ENCODE measurements at regions not wholly inside any gene's neighbourhood (a gene's known extent, or its start where the extent isn't known, plus 50 kb on each side); places are given as distances from the start of the nearest gene placed in this dataset.

GRCh38 chr5:5683174-5683573 lies 260.7 kb downstream of the ICE1 start:
- H3K9me3 Mint-ChIP-seq, result peaks cover 4% of the 10 kb centered on the region
- peaks cover 2% of the 10 kb centered on the region for H3K4me1 Mint-ChIP-seq (ENCODE audit: low read depth)
- CTCF ChIA-PET, result no interaction called here
- no peak for TF ChIP-seq CTCF (IDR thresholded peaks at IDR 0.05)
- POLR2A ChIA-PET, result no interaction called here
- H3K27me3 Mint-ChIP-seq, result peaks cover 6% of the 10 kb centered on the region
- ATAC-seq (no peak), DNase-seq (no peak)
- no peak overlapping the region for H3K27ac Mint-ChIP-seq
- no peaks in the 10 kb centered on the region for H3K36me3 Mint-ChIP-seq (ENCODE audit: low read depth)
- no peak overlapping the region for H3K4me3 Mint-ChIP-seq
- intact Hi-C loops (cut with micrococcal nuclease), result no loop called here

- intact Hi-C loops (cut with micrococcal nuclease), result no loop called here
- DNase-seq (peak; percentile 20), ATAC-seq (peak; percentile 47)
- ChIA-PET POLR2A (no interaction called here), CTCF (no interaction called here)
- no peak for TF ChIP-seq CTCF (IDR thresholded peaks at IDR 0.05)
- H3K4me1 Mint-ChIP-seq (ENCODE audit: low read depth), result peaks cover 2% of the 10 kb centered on the region
- H3K9me3 Mint-ChIP-seq, result peaks cover 12% of the 10 kb centered on the region
- no peak overlapping the region for H3K4me3 Mint-ChIP-seq
- H3K27me3 Mint-ChIP-seq, result peaks cover 7% of the 10 kb centered on the region
- H3K27ac Mint-ChIP-seq, result no peak overlapping the region
- no peaks in the 10 kb centered on the region for H3K36me3 Mint-ChIP-seq (ENCODE audit: low read depth)
These were observed 256.4 kb downstream of the ICE1 start for GRCh38 chr5:5678909-5679308.

- intact Hi-C loops (cut with micrococcal nuclease), result no loop called here
- Mint-ChIP-seq H3K4me3 (no peak overlapping the region), H3K36me3 (ENCODE audit: low read depth) (no peaks in the 10 kb centered on the region), H3K4me1 (ENCODE audit: low read depth) (peaks cover 2% of the 10 kb centered on the region), H3K27me3 (peaks cover 7% of the 10 kb centered on the region), H3K27ac (no peak overlapping the region), H3K9me3 (peaks cover 9% of the 10 kb centered on the region)
- no peak for DNase-seq
- no peak for ATAC-seq
- TF ChIP-seq CTCF (IDR thresholded peaks at IDR 0.05), result no peak
- CTCF ChIA-PET, result no interaction called here
- POLR2A ChIA-PET, result no interaction called here
These were observed 255.3 kb downstream of the ICE1 start for GRCh38 chr5:5677738-5678137.

- intact Hi-C loops (cut with micrococcal nuclease), result no loop called here
These were observed 253.7 kb downstream of the ICE1 start for GRCh38 chr5:5676218-5676617.

GRCh38 chr5:5675511-5675910 lies 253.0 kb downstream of the ICE1 start:
- ATAC-seq, result no peak
- CTCF ChIA-PET, result no interaction called here
- Mint-ChIP-seq H3K36me3 (ENCODE audit: low read depth) (no peaks in the 10 kb centered on the region), H3K4me1 (ENCODE audit: low read depth) (peaks cover 2% of the 10 kb centered on the region), H3K27me3 (peaks cover 8% of the 10 kb centered on the region), H3K27ac (no peak overlapping the region), H3K9me3 (peaks cover 9% of the 10 kb centered on the region), H3K4me3 (no peak overlapping the region)
- DNase-seq, result no peak
- intact Hi-C loops (cut with micrococcal nuclease), result no loop called here
- POLR2A ChIA-PET, result no interaction called here
- TF ChIP-seq CTCF (IDR thresholded peaks at IDR 0.05), result no peak

More at GRCh38 chr5:5676218-5676617, 253.7 kb downstream of the ICE1 start:
- H3K9me3 Mint-ChIP-seq, result peaks cover 9% of the 10 kb centered on the region
- H3K4me3 Mint-ChIP-seq, result no peak overlapping the region
- peaks cover 2% of the 10 kb centered on the region for H3K4me1 Mint-ChIP-seq (ENCODE audit: low read depth)
- TF ChIP-seq CTCF (IDR thresholded peaks at IDR 0.05), result no peak
- H3K27ac Mint-ChIP-seq, result no peak overlapping the region
- ATAC-seq, result no peak
- no peaks in the 10 kb centered on the region for H3K36me3 Mint-ChIP-seq (ENCODE audit: low read depth)
- H3K27me3 Mint-ChIP-seq, result peaks cover 8% of the 10 kb centered on the region
- POLR2A ChIA-PET, result no interaction called here
- DNase-seq, result no peak
- CTCF ChIA-PET, result no interaction called here

All from activated CD8-positive, alpha-beta T cell treated with anti-CD3 and anti-CD28 coated beads for 36 hours (primary cell).